Esophagus squamous epithelium (tissue), 5 donors: ENCODE measurements at regions not wholly inside any gene's neighbourhood (a gene's known extent, or its start where the extent isn't known, plus 50 kb on each side); places are given as distances from the start of the nearest gene placed in this dataset.
"Not testable (repeated sequence)": the region's sequence is repeated elsewhere in the genome, so short reads cannot be mapped to it uniquely, and the experiment has no call there.

ENCODE experiments used
- DNase-seq: peaks from one replicate; lab custom pipeline; 2025; lab: John Stamatoyannopoulos, UW
- H3K27ac ChIP-seq, 4 donors: fragments of 200-600 bp; sonication (generic); one replicate each; pipeline ENCODE4 v1.5.1; 2016 to 2019; ENCODE audit warnings: mild to moderate bottlenecking in 1 of 4
- H3K27me3 ChIP-seq, 4 donors: fragments of 200-600 bp; sonication (generic); 1 replicate in 3 of 4; 2 replicates in 1 of 4; pipeline versions ENCODE4 v1.5.1 to v1.6.0; 2017 to 2021; ENCODE audit warnings: antibody characterized with exemption in 1 of 4
- H3K36me3 ChIP-seq, 3 donors: fragments of 200-600 bp; sonication (generic); one replicate each; pipeline ENCODE4 v1.5.1; 2016 to 2019
- H3K4me1 ChIP-seq, 3 donors: fragments of 200-600 bp; sonication (generic); one replicate each; pipeline ENCODE4 v1.5.1; 2017 to 2019
- H3K4me3 ChIP-seq, 4 donors: fragments of 200-600 bp; sonication (generic); 1 replicate in 3 of 4; 2 replicates in 1 of 4; pipeline ENCODE4 v1.5.1; 2016 to 2019; ENCODE audit warnings: mild to moderate bottlenecking in 2 of 4, moderate library complexity in 1 of 4
- H3K9me3 ChIP-seq, 3 donors: fragments of 200-600 bp; sonication (generic); one replicate each; pipeline ENCODE4 v1.5.1; 2016 to 2019
- CTCF ChIP-seq, 6 experiments: fragments of 450-650 bp in 4 of 6; fragments of 200-600 bp in 2 of 6; sonication (generic) in 2 of 6; IDR thresholded peaks; one replicate each; pipeline ENCODE4 v1.5.1; 2016 to 2019; ENCODE audit warnings: antibody characterized with exemption in 6 of 6, mild to moderate bottlenecking in 4 of 6, moderate library complexity in 4 of 6
- POLR2A ChIP-seq, 4 donors: fragments of 450-650 bp; IDR thresholded peaks; one replicate each; pipeline ENCODE4 v1.6.1; 2017; ENCODE audit warnings: antibody characterized with exemption in 4 of 4, mild to moderate bottlenecking in 4 of 4, moderate library complexity in 3 of 4
- WGBS, 2 donors: methylation state at CpG; one replicate each; pipeline ENCODE4 v1.1.5; 2018; 5-methylcytosine and 5-hydroxymethylcytosine counted together
- intact Hi-C: fragments of 100-400 bp; cut with DNase I; formaldehyde crosslinking; loops from one replicate; pipeline ENCODE4 v1.15.0; 2022
- donor health status: DM: yes; HTN: yes; CAD: no.

DNA sequence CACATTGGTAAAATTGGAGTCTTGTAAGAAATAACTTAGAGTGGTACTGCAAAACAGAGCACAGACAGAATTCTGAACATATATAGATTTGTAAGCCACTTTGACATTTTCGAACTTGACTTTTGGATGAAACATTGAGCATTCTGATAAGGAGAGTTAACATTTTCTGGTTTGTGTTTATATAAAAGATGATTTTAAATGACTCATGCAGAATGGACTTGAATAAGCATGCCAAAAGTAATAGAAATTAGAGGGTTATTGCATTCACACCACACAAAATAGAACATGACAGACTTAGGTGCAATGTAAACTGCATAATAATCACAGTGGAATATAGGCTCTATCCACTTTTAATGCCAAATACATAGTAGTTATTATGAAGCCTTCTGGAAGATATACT, 507.0 kb downstream of the DACH1 start:
- Histone ChIP-seq H3K36me3 (no peaks in the 10 kb centered on the region), H3K4me3 (no peak overlapping the region), H3K27me3 (no peaks in the 10 kb centered on the region), H3K27ac (no peak overlapping the region), H3K9me3 (no peaks in the 10 kb centered on the region), H3K4me1 (no peaks in the 10 kb centered on the region)
- DNase-seq, result no peak
- TF ChIP-seq CTCF (IDR thresholded peaks at IDR 0.05), result no peak
- 56 to 67% methylated on average over 1 of the region's 1 CpG for WGBS, 2 donors
- intact Hi-C loops, result no loop called here

DNA sequence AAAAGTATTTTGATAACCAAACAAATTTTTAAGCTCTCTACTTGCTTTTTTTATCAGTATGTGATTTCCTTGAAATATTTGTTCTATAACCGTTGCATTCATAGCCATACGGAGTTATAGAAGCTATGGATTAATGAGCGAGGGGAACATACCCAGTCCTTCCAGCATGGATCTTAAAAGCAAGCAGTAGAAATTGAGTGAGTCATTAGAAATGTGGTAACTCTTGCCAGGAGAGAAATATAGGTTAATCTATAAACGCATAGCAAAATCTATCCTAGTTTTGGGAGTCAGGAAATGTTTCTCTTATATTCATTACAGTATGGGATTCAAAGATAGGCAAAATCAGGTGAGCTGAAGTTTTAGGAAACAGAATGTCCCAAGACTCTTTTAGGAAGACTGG, 507.4 kb downstream of the DACH1 start:
- WGBS, 2 donors, result 75% methylated on average over 4 of the region's 4 CpGs

GRCh38 chr13:71358218-71358617, 508.8 kb downstream of the DACH1 start:
- TF ChIP-seq POLR2A (IDR thresholded peaks at IDR 0.05) (no peak), CTCF (IDR thresholded peaks at IDR 0.05) (no peak)
- 15 to 28% methylated on average over 1 of the region's 1 CpG for WGBS, 2 donors
- no peaks in the 10 kb centered on the region for H3K4me1 ChIP-seq
- intact Hi-C loops, result no loop called here
- no peaks in the 10 kb centered on the region for H3K36me3 ChIP-seq
- no peak for DNase-seq
- no peak overlapping the region for H3K27ac ChIP-seq
- no peak overlapping the region for H3K4me3 ChIP-seq
- no peaks in the 10 kb centered on the region for H3K9me3 ChIP-seq
- H3K27me3 ChIP-seq, result no peaks in the 10 kb centered on the region

More for the DNA sequence above, 507.4 kb downstream of the DACH1 start:
- Histone ChIP-seq H3K36me3 (no peaks in the 10 kb centered on the region), H3K9me3 (no peaks in the 10 kb centered on the region), H3K27ac (no peak overlapping the region), H3K4me3 (no peak overlapping the region), H3K4me1 (no peaks in the 10 kb centered on the region), H3K27me3 (no peaks in the 10 kb centered on the region)
- DNase-seq, result no peak
- intact Hi-C loops, result no loop called here
- no peak for TF ChIP-seq CTCF (IDR thresholded peaks at IDR 0.05)
- no peak for TF ChIP-seq POLR2A (IDR thresholded peaks at IDR 0.05)

GRCh38 chr13:71355010-71355409, 512.0 kb downstream of the DACH1 start:
- Histone ChIP-seq H3K4me3 (no peak overlapping the region), H3K27me3 (no peaks in the 10 kb centered on the region), H3K36me3 (no peaks in the 10 kb centered on the region), H3K4me1 (no peaks in the 10 kb centered on the region), H3K9me3 (no peaks in the 10 kb centered on the region), H3K27ac (no peak overlapping the region)
- no peak for DNase-seq
- WGBS, 2 donors, result 81 to 90% methylated on average over 7 of the region's 7 CpGs
- intact Hi-C loops, result no loop called here
- TF ChIP-seq POLR2A (IDR thresholded peaks at IDR 0.05), result no peak
- no peak for TF ChIP-seq CTCF (IDR thresholded peaks at IDR 0.05)

DNA sequence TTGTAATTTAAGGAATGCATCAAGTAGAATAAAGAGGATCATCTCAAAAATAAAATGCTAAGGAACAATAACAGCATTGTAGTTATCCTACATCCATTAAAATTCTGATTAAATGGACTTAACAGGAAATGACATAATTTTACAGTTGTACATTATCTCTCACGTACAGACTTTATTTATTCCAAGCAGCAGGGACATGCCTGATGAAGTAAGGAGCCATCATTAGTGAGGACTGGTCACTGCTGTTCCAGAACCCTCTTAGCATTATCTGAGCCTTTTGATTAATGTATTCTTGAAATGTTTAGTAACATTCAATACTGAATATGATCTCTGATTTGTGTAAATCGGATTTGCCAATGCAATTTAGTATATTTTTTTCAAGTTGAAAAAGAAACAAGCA, 516.1 kb downstream of the DACH1 start:
- no peaks in the 10 kb centered on the region for H3K36me3 ChIP-seq
- H3K9me3 ChIP-seq, result peaks cover 0 to under 1% (median 0%) of the 10 kb centered on the region in 3 donors
- DNase-seq, result no peak
- H3K27me3 ChIP-seq, result no peaks in the 10 kb centered on the region
- intact Hi-C loops, result no loop called here
- 75 to 80% methylated on average over 2 of the region's 2 CpGs for WGBS, 2 donors
- no peaks in the 10 kb centered on the region for H3K4me1 ChIP-seq
- no peak overlapping the region for H3K4me3 ChIP-seq
- TF ChIP-seq CTCF (IDR thresholded peaks at IDR 0.05) (no peak), POLR2A (IDR thresholded peaks at IDR 0.05) (no peak)
- H3K27ac ChIP-seq, result no peak overlapping the region

GRCh38 chr13:71345856-71346255, 521.1 kb downstream of the DACH1 start:
- H3K4me3 ChIP-seq, H3K4me1 ChIP-seq, H3K36me3 ChIP-seq, H3K27ac ChIP-seq, DNase-seq, H3K27me3 ChIP-seq, H3K9me3 ChIP-seq, intact Hi-C loops: not testable (repeated sequence)
- 55 to 61% methylated on average over 2 to 3 of the region's 4 CpGs for WGBS, 2 donors
